ENCODE measurements at regions not wholly inside any gene's neighbourhood (a gene's known extent, or its start where the extent isn't known, plus 50 kb on each side); places are given as distances from the start of the nearest gene placed in this dataset.

GRCh38 chr5:42148813-42149212 lies 223.7 kb downstream of the FBXO4 start:
- no peaks in the 10 kb centered on the region for H3K4me1 ChIP-seq (ENCODE audit: insufficient read depth, low read length)
- no peaks in the 10 kb centered on the region for H3K27me3 Mint-ChIP-seq (ENCODE audit: low read depth, unreplicated experiment)
- H3K27ac Mint-ChIP-seq (ENCODE audit: unreplicated experiment), result no peak overlapping the region
- H3K27ac ChIP-seq (ENCODE audit: low read depth, low read length), result no peak overlapping the region
- no peak overlapping the region for H2AFZ ChIP-seq (ENCODE audit: low read depth, low read length)
- H4K20me1 ChIP-seq (ENCODE audit: insufficient read depth, low read length), result no peaks in the 10 kb centered on the region
- TF ChIP-seq EZH2 (IDR thresholded peaks at IDR 0.05; ENCODE audit: insufficient read depth, low read length), result no peak
- TF ChIP-seq, protein P1, sequence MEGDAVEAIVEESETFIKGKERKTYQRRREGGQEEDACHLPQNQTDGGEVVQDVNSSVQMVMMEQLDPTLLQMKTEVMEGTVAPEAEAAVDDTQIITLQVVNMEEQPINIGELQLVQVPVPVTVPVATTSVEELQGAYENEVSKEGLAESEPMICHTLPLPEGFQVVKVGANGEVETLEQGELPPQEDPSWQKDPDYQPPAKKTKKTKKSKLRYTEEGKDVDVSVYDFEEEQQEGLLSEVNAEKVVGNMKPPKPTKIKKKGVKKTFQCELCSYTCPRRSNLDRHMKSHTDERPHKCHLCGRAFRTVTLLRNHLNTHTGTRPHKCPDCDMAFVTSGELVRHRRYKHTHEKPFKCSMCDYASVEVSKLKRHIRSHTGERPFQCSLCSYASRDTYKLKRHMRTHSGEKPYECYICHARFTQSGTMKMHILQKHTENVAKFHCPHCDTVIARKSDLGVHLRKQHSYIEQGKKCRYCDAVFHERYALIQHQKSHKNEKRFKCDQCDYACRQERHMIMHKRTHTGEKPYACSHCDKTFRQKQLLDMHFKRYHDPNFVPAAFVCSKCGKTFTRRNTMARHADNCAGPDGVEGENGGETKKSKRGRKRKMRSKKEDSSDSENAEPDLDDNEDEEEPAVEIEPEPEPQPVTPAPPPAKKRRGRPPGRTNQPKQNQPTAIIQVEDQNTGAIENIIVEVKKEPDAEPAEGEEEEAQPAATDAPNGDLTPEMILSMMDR (IDR thresholded peaks at IDR 0.05; ENCODE audit: insufficient read depth, low read depth, low read length), result no peak
- no peaks in the 10 kb centered on the region for H3K36me3 Mint-ChIP-seq (ENCODE audit: low read depth, unreplicated experiment)
- H3K9ac ChIP-seq (ENCODE audit: low read length), result no peak overlapping the region
- no peaks in the 10 kb centered on the region for H3K36me3 ChIP-seq (ENCODE audit: insufficient read depth, low read length)
- H3K4me3 ChIP-seq (ENCODE audit: insufficient read depth, low read depth, low read length), result no peak overlapping the region
- FAIRE-seq (no peak), DNase-seq (ENCODE audit: low read depth) (no peak)
- H3K9me3 ChIP-seq (ENCODE audit: insufficient read depth, low read depth, low read length), result peaks cover 3% of the 10 kb centered on the region
- H3K4me1 Mint-ChIP-seq (ENCODE audit: low read depth, unreplicated experiment), result no peaks in the 10 kb centered on the region
- no peak overlapping the region for H3K4me3 Mint-ChIP-seq (ENCODE audit: unreplicated experiment)
- no peak overlapping the region for H3K4me2 ChIP-seq (ENCODE audit: low read length)
- H3K79me2 ChIP-seq (ENCODE audit: insufficient read depth, low read length), result no peaks in the 10 kb centered on the region
- H3K27me3 ChIP-seq (ENCODE audit: insufficient read depth, low read length), result no peaks in the 10 kb centered on the region
- H3K9me3 Mint-ChIP-seq (ENCODE audit: unreplicated experiment), result peaks cover 12% of the 10 kb centered on the region

DNA sequence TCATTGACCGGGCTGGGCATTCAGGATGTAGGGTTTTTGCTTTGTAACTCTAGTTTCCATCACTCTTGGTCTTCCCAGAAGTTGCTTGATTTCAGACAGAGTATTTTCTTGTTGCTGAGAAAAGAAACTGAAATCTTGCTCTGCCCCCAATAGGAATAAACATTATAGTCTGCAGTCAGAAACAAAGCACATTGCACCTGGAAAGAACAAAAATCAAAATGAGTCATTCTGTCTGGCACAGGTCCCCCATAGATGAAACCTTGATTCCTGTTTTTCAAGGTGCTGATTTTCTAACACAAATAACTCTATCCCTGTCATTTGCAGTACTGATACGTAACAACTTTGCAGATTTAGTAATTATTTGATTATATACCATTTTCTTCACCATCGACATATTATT lies 232.1 kb downstream of the FBXO4 start:
- H3K36me3 Mint-ChIP-seq (ENCODE audit: low read depth, unreplicated experiment), result no peaks in the 10 kb centered on the region
- H3K4me1 Mint-ChIP-seq (ENCODE audit: low read depth, unreplicated experiment), result no peaks in the 10 kb centered on the region
- H3K4me3 Mint-ChIP-seq (ENCODE audit: unreplicated experiment), result no peak overlapping the region
- no peaks in the 10 kb centered on the region for H3K9me3 Mint-ChIP-seq (ENCODE audit: unreplicated experiment)
- Histone ChIP-seq H3K9ac (ENCODE audit: low read length) (no peak overlapping the region), H2AFZ (ENCODE audit: low read depth, low read length) (no peak overlapping the region), H3K79me2 (ENCODE audit: insufficient read depth, low read length) (no peaks in the 10 kb centered on the region), H3K27ac (ENCODE audit: low read depth, low read length) (no peak overlapping the region), H3K4me3 (ENCODE audit: insufficient read depth, low read depth, low read length) (no peak overlapping the region), H3K4me1 (ENCODE audit: insufficient read depth, low read length) (no peaks in the 10 kb centered on the region), H3K9me3 (ENCODE audit: insufficient read depth, low read depth, low read length) (no peaks in the 10 kb centered on the region), H3K36me3 (ENCODE audit: insufficient read depth, low read length) (no peaks in the 10 kb centered on the region), H4K20me1 (ENCODE audit: insufficient read depth, low read length) (no peaks in the 10 kb centered on the region), H3K27me3 (ENCODE audit: insufficient read depth, low read length) (no peaks in the 10 kb centered on the region), H3K4me2 (ENCODE audit: low read length) (no peak overlapping the region)
- DNase-seq (ENCODE audit: low read depth) (no peak), FAIRE-seq (no peak)
- H3K27ac Mint-ChIP-seq (ENCODE audit: unreplicated experiment), result no peak overlapping the region
- no peaks in the 10 kb centered on the region for H3K27me3 Mint-ChIP-seq (ENCODE audit: low read depth, unreplicated experiment)
- TF ChIP-seq EZH2 (IDR thresholded peaks at IDR 0.05; ENCODE audit: insufficient read depth, low read length), result no peak
- TF ChIP-seq, protein P1 (IDR thresholded peaks at IDR 0.05; ENCODE audit: insufficient read depth, low read depth, low read length), result no peak

DNA sequence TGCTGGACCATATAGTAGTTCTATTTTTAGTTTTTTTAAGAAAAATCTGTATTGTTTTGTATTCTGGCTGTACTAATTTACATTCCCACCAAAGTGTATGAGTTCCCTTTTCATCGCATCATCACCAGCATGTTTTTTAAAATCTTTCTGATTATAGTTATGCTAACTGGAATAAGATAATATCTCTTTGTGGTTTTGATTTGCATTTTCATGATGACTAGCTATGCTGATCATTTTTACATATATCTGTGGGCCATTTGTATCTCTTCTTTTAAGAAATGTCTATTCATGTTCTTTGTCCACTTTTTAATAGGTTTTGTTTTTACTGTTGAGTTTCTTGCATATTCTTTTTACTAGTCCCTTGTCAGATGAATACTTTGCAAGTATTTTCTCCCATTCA lies 238.0 kb downstream of the FBXO4 start:
- Histone ChIP-seq H3K4me3 (ENCODE audit: insufficient read depth, low read depth, low read length) (no peak overlapping the region), H3K79me2 (ENCODE audit: insufficient read depth, low read length) (no peaks in the 10 kb centered on the region), H2AFZ (ENCODE audit: low read depth, low read length) (no peak overlapping the region), H3K27me3 (ENCODE audit: insufficient read depth, low read length) (no peaks in the 10 kb centered on the region), H3K9ac (ENCODE audit: low read length) (no peak overlapping the region), H3K4me2 (ENCODE audit: low read length) (no peak overlapping the region), H4K20me1 (ENCODE audit: insufficient read depth, low read length) (no peaks in the 10 kb centered on the region), H3K4me1 (ENCODE audit: insufficient read depth, low read length) (no peaks in the 10 kb centered on the region), H3K9me3 (ENCODE audit: insufficient read depth, low read depth, low read length) (no peaks in the 10 kb centered on the region), H3K36me3 (ENCODE audit: insufficient read depth, low read length) (no peaks in the 10 kb centered on the region), H3K27ac (ENCODE audit: low read depth, low read length) (no peak overlapping the region)
- no peak overlapping the region for H3K4me3 Mint-ChIP-seq (ENCODE audit: unreplicated experiment)
- DNase-seq (ENCODE audit: low read depth) (no peak), FAIRE-seq (no peak)
- H3K9me3 Mint-ChIP-seq (ENCODE audit: unreplicated experiment), result no peaks in the 10 kb centered on the region
- H3K4me1 Mint-ChIP-seq (ENCODE audit: low read depth, unreplicated experiment), result no peaks in the 10 kb centered on the region
- no peak overlapping the region for H3K27ac Mint-ChIP-seq (ENCODE audit: unreplicated experiment)
- no peaks in the 10 kb centered on the region for H3K27me3 Mint-ChIP-seq (ENCODE audit: low read depth, unreplicated experiment)
- no peaks in the 10 kb centered on the region for H3K36me3 Mint-ChIP-seq (ENCODE audit: low read depth, unreplicated experiment)
- TF ChIP-seq, protein P1 (IDR thresholded peaks at IDR 0.05; ENCODE audit: insufficient read depth, low read depth, low read length), result no peak
- no peak for TF ChIP-seq EZH2 (IDR thresholded peaks at IDR 0.05; ENCODE audit: insufficient read depth, low read length)

Data from astrocyte (in vitro differentiated cells and primary cell).